HepG2 (cell line): ENCODE measurements at regions not wholly inside any gene's neighbourhood (a gene's known extent, or its start where the extent isn't known, plus 50 kb on each side); places are given as distances from the start of the nearest gene placed in this dataset.

ENCODE experiments used
- ATAC-seq: fragments of 200-7000 bp; cut with Tn5 transposase; 3 replicates; pipeline ENCODE4 v1.9.1; 2020; ENCODE audit warnings: mild to moderate bottlenecking, moderate library complexity
- BruUV-seq: library from RNA; stranded (reverse); fragments of 400-500 nt; replicated peaks from 2 replicates; lab custom pipeline; 2021; lab: Mats Ljungman, UMichigan
- CTCF ChIA-PET: fragments of 300-600 bp; formaldehyde crosslinking; extraction: SDS; loops from one replicate; lab custom pipeline; 2021; ENCODE audit warnings: low total read pairs, inconsistent platforms, low intra/inter-chr PET ratio; lab: Yijun Ruan, JAX
- POLR2A ChIA-PET: fragments of 350-600 bp; sonication (Branson Sonifier 250); formaldehyde crosslinking; loops from one replicate; lab custom pipeline; 2020; ENCODE audit warnings: antibody characterized with exemption, inconsistent platforms; lab: Yijun Ruan, JAX
- DNase-seq: peaks from one replicate; pipeline ENCODE4 v3.0.0-alpha.2; 2015; ENCODE audit warnings: low spot score
- FAIRE-seq: peaks from 3 replicates; lab custom pipeline; 2011; peaks lifted over from hg19 to GRCh38; lab: Jason Lieb, UNC
- H2AFZ ChIP-seq: one replicate; pipeline ENCODE4 v1.6.1; 2011; ENCODE audit warnings: low read length, inconsistent platforms
- H3K27ac ChIP-seq: fragments of 300-600 bp; 3 replicates; pipeline ENCODE4 v1.8.0; 2011; ENCODE audit warnings: mixed run types, mild to moderate bottlenecking, mixed read lengths, low read length, inconsistent platforms; ENCODE audit not compliant: insufficient read depth; ENCODE audit errors: extremely low read length
- H3K27me3 ChIP-seq, 2 experiments: fragments of 200-600 bp in 1 of 2; 2 replicates in 1 of 2; 3 replicates in 1 of 2; pipeline versions ENCODE4 v1.6.0 to v1.8.0; 2011; ENCODE audit warnings: low read length in 2 of 2, mild to moderate bottlenecking in 2 of 2, moderate library complexity in 2 of 2, inconsistent platforms in 1 of 2; ENCODE audit not compliant: insufficient read depth in 2 of 2, control insufficient read depth in 1 of 2
- H3K36me3 ChIP-seq, 2 experiments: fragments of 200-600 bp in 1 of 2; replicated peaks in 1 of 2; 2 replicates in 1 of 2; 3 replicates in 1 of 2; pipeline versions ENCODE4 v1.5.1 to v1.8.0; 2011; ENCODE audit warnings: low read length in 2 of 2, inconsistent platforms in 1 of 2; ENCODE audit not compliant: insufficient read depth in 2 of 2, control insufficient read depth in 1 of 2
- H3K4me1 ChIP-seq: 2 replicates; pipeline ENCODE4 v1.5.1; 2012; ENCODE audit warnings: low read length, inconsistent platforms; ENCODE audit not compliant: insufficient read depth
- H3K4me2 ChIP-seq: 2 replicates; pipeline ENCODE4 v1.6.0; 2011; ENCODE audit warnings: low read depth, low read length, inconsistent platforms
- H3K4me3 ChIP-seq, 3 experiments: fragments of 200-600 bp in 1 of 3; sonication (generic), shearing (Covaris generic) in 1 of 3; replicated peaks in 1 of 3; 2 replicates each; pipeline ENCODE4 v1.5.1; 2011 to 2016; ENCODE audit warnings: low read length in 3 of 3, inconsistent platforms in 2 of 3, low read depth in 2 of 3, mild to moderate bottlenecking in 2 of 3, control low read depth in 1 of 3, mixed read lengths in 1 of 3; ENCODE audit not compliant: insufficient read depth in 1 of 3
- H3K79me2 ChIP-seq: one replicate; pipeline ENCODE4 v1.6.1; 2011; ENCODE audit warnings: low read length, inconsistent platforms; ENCODE audit not compliant: insufficient read depth
- H3K9ac ChIP-seq: 2 replicates; pipeline ENCODE4 v1.6.0; 2011; ENCODE audit warnings: mild to moderate bottlenecking, low read depth, low read length, inconsistent platforms; ENCODE audit not compliant: insufficient read depth
- H3K9me3 ChIP-seq: 2 replicates; pipeline ENCODE4 v1.5.1; 2012; ENCODE audit warnings: mild to moderate bottlenecking, low read length
- H4K20me1 ChIP-seq: 2 replicates; pipeline ENCODE4 v1.6.0; 2011; ENCODE audit warnings: inconsistent platforms, mild to moderate bottlenecking, low read length, moderate library complexity; ENCODE audit not compliant: insufficient read depth
- AFF4 ChIP-seq: sonication (generic); formaldehyde crosslinking; IDR thresholded peaks from 2 replicates; pipeline ENCODE4 v1.4.0; 2020; ENCODE audit warnings: missing genetic modification reagents
- DMAP1 ChIP-seq: IDR thresholded peaks from 2 replicates; pipeline ENCODE4 v1.6.1; 2016
- DPF2 ChIP-seq: sonication (generic); formaldehyde crosslinking; IDR thresholded peaks from 2 replicates; pipeline ENCODE4 v1.4.0; 2020; ENCODE audit warnings: mild to moderate bottlenecking, low read depth, missing genetic modification reagents, borderline replicate concordance
- DR1 ChIP-seq: sonication (generic); formaldehyde crosslinking; IDR thresholded peaks from 2 replicates; pipeline ENCODE4 v1.8.0; 2021; ENCODE audit warnings: mild to moderate bottlenecking, missing genetic modification reagents, inconsistent platforms
- ELK4 ChIP-seq: sonication (generic); formaldehyde crosslinking; IDR thresholded peaks from 2 replicates; pipeline ENCODE4 v1.9.0; 2021; ENCODE audit warnings: missing genetic modification reagents, borderline replicate concordance
- HDAC1 ChIP-seq: sonication (generic); formaldehyde crosslinking; IDR thresholded peaks from 2 replicates; pipeline ENCODE4 v1.5.1; 2020; ENCODE audit warnings: mild to moderate bottlenecking, missing genetic modification reagents
- HHEX ChIP-seq: IDR thresholded peaks from 2 replicates; pipeline ENCODE4 v1.6.1; 2016; ENCODE audit warnings: control low read depth
- KDM1A ChIP-seq: IDR thresholded peaks from 2 replicates; pipeline ENCODE4 v1.6.1; 2016; ENCODE audit warnings: missing compliant biosample characterization
- MED1 ChIP-seq: sonication (generic); formaldehyde crosslinking; IDR thresholded peaks from 2 replicates; pipeline ENCODE4 v1.4.0; 2020; ENCODE audit warnings: missing genetic modification reagents
- SNAPC5 ChIP-seq: sonication (generic); formaldehyde crosslinking; IDR thresholded peaks from 2 replicates; pipeline ENCODE4 v1.8.1; 2023; ENCODE audit warnings: mild to moderate bottlenecking, missing genetic modification reagents, borderline replicate concordance
- TP53 ChIP-seq: sonication (generic); formaldehyde crosslinking; conservative IDR thresholded peaks from 2 replicates; pipeline ENCODE4 v1.4.0; 2020; ENCODE audit warnings: missing genetic modification reagents
- ZFP37 ChIP-seq: sonication (generic); formaldehyde crosslinking; IDR thresholded peaks from 2 replicates; pipeline ENCODE4 v1.4.0; 2020; ENCODE audit warnings: missing genetic modification reagents, borderline replicate concordance
- ZNF251 ChIP-seq: sonication (generic); formaldehyde crosslinking; IDR thresholded peaks from 2 replicates; pipeline ENCODE4 v1.9.0; 2021; ENCODE audit warnings: mild to moderate bottlenecking, missing genetic modification reagents
- ZNF546 ChIP-seq: sonication (generic); formaldehyde crosslinking; conservative IDR thresholded peaks from 2 replicates; pipeline ENCODE4 v1.8.1; 2023; ENCODE audit warnings: mild to moderate bottlenecking, missing genetic modification reagents
- ZNF615 ChIP-seq: sonication (generic); formaldehyde crosslinking; IDR thresholded peaks from 2 replicates; pipeline ENCODE4 v1.5.0; 2020; ENCODE audit warnings: mild to moderate bottlenecking, missing genetic modification reagents, borderline replicate concordance
- ZNF670 ChIP-seq: sonication (generic); formaldehyde crosslinking; IDR thresholded peaks from 2 replicates; pipeline ENCODE4 v1.8.0; 2022; ENCODE audit warnings: mild to moderate bottlenecking, missing genetic modification reagents, borderline replicate concordance
- in situ Hi-C: cut with HindIII; loops from 2 replicates; pipeline ENCODE4 v1.10.0; 2017; ENCODE audit warnings: low pct_unique_long_range_greater_than_20kb; ENCODE audit not compliant: extremely low pct_ligation_motif_present
- intact Hi-C: fragments of 100-400 bp; cut with micrococcal nuclease; formaldehyde crosslinking; loops from one replicate; pipeline ENCODE4 v1.10.0; 2022; ENCODE audit not compliant: unreplicated experiment

GRCh38 chr14:89004166-89004565 lies 179.7 kb downstream of the TTC8 start:
- Histone ChIP-seq H3K27ac (no peak overlapping the region), H4K20me1 (no peaks in the 10 kb centered on the region), H3K36me3 (no peaks in the 10 kb centered on the region), H3K4me2 (no peak overlapping the region), H3K4me3 (no peak overlapping the region), H3K27me3 (peaks cover 0 to under 1% of the 10 kb centered on the region in 2 experiments; a peak in 1 of 5 replicates), H2AFZ (no peak overlapping the region), H3K9me3 (no peaks in the 10 kb centered on the region), H3K4me1 (no peaks in the 10 kb centered on the region), H3K79me2 (no peaks in the 10 kb centered on the region), H3K9ac (no peak overlapping the region)
- ChIA-PET POLR2A (no interaction called here), CTCF (no interaction called here)
- DNase-seq, result no peak
- in situ Hi-C loops (loop anchor here (25.0 kb wide), 1 partner anchor 517 kb away; no protein-coding TSS in a partner anchor), intact Hi-C loops (no loop called here)
- no peak for FAIRE-seq
- no TSS peak for BruUV-seq
- ATAC-seq, result no peak
- TF ChIP-seq TP53 (CRISPR knock-in tag) (no peak), ZFP37 (CRISPR knock-in tag) (no peak), DPF2 (CRISPR knock-in tag) (no peak), ZNF251 (CRISPR knock-in tag) (no peak)

GRCh38 chr14:89007906-89008305 lies 183.5 kb downstream of the TTC8 start:
- TF ChIP-seq DMAP1 (CRISPR knock-in tag) (no peak), KDM1A (CRISPR knock-in tag) (no peak), HHEX (no peak), AFF4 (CRISPR knock-in tag) (no peak), SNAPC5 (CRISPR knock-in tag) (no peak), MED1 (CRISPR knock-in tag) (no peak), ZNF546 (CRISPR knock-in tag) (no peak), ELK4 (CRISPR knock-in tag) (no peak), HDAC1 (CRISPR knock-in tag) (no peak), ZNF615 (CRISPR knock-in tag) (no peak), DR1 (no peak), ZNF670 (CRISPR knock-in tag) (no peak)
- Histone ChIP-seq H3K4me1 (peaks cover 12% of the 10 kb centered on the region; the same call in 1 of the 2 replicates), H2AFZ (no peak overlapping the region), H3K79me2 (no peaks in the 10 kb centered on the region), H3K36me3 (no peaks in the 10 kb centered on the region), H3K27ac (no peak overlapping the region), H4K20me1 (no peaks in the 10 kb centered on the region), H3K4me3 (no peak overlapping the region), H3K27me3 (no peaks in the 10 kb centered on the region), H3K9me3 (no peaks in the 10 kb centered on the region), H3K4me2 (no peak overlapping the region), H3K9ac (no peak overlapping the region)
- intact Hi-C loops (no loop called here), in situ Hi-C loops (loop anchor here (25.0 kb wide), 1 partner anchor 521 kb away; no protein-coding TSS in a partner anchor)
- no TSS peak for BruUV-seq
- ChIA-PET CTCF (no interaction called here), POLR2A (no interaction called here)
- ATAC-seq (no peak), DNase-seq (no peak), FAIRE-seq (no peak)
